GM18499 (cell line): ENCODE measurements at regions not wholly inside any gene's neighbourhood (a gene's known extent, or its start where the extent isn't known, plus 50 kb on each side); places are given as distances from the start of the nearest gene placed in this dataset.

Experiments used
- ATAC-seq: cut with Tn5 transposase; IDR thresholded peaks from one replicate; pipeline ENCODE4 v1.9.1; 2021; ENCODE audit warnings: moderate number of reproducible peaks; ENCODE audit not compliant: insufficient read depth, unreplicated experiment

DNA sequence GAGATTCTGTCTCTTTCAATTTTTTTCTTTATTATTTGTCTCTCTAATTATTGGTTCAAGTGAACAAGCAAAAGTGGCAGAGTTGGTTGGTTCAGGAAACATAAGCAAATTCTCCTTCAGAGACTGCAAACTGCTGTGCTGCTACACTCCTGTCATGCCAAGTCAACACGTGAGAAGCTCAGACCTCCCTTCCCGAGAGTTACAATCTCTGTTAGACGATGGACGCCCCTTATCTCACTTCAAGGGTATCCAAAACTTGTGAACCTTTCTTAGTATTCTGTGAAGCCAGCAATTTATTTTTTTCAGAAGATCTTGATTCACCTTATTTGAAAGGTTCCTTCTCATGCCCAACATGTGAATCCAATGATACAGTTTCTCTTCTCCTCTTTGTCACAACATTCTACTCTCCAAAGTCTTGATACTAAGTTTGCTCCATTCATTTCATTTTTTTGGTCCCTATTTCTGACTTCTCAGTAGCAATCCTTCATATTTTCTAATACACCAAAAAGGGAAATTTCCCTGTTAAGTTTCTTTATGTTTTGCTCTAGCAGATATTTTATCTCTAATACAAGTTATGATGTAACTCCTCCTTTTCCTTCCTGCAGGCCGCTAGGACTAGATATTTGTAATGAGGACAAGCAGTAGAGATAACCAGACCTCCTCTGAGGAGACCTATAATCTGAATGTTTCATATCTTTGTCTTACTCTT, 448.8 kb upstream of the CITED2 start:
- ATAC-seq = no peak

DNA sequence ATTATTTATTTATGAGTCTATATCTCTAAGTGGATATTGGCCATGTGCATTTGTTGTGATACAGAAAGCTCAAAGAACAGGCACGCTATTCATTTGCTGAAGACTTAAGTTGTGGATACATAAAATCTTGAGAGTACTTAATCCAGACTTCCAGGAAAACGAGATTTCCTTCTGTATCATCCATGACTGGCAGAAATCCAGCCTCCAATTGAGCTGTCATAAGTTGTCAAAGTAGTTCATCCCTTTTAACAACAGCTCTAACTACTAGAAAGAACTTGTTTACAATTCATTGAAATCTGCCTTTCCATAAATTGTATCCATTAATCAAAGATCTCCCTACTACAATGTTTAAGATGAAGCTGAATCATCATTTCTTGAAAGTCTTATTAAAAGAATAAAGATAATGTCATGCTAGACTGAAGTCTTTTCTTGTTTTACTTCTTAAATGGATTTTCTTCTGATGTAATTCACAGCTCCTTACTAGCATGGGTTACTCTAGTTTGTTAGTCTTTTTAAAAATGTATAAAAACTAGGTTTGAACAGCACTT, 447.3 kb upstream of the CITED2 start:
- no peak for ATAC-seq

DNA sequence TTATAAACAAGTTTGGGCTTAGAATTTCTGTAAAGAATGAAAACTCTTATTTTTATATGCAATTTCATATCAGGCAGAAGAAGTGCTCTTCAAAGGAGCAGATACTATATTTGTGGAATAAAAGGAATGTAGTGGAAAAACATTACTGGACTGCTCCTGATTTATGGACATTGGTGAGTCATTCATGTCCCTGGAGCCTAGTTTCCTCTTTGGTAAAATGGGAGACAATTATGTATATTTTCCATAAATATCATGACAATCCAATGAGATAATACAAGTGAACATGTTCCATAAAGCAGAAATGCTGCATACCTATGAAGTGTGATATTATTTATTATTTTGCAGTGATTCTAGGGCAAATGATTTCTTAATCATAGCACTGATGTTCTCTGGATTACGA, 445.8 kb upstream of the CITED2 start:
- ATAC-seq = no peak

DNA sequence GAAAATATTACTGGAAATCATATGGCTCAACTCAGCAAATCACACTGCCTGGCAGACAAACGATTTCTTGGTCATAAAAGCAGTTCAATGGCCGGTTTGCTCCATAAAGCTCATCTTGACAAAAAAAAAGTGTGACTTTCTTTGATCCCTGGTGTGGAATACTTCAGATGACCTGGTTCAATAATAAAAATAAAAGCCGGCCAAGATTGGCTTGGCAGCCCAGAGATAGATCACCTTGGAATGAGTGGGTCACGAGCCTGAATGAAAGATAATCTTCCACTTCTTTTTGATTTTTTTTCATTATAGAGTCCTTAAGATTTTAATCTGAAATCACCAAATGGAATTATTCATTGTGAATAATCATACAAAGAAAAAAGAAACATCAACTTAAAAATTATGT, 445.3 kb upstream of the CITED2 start:
- ATAC-seq = no peak

DNA sequence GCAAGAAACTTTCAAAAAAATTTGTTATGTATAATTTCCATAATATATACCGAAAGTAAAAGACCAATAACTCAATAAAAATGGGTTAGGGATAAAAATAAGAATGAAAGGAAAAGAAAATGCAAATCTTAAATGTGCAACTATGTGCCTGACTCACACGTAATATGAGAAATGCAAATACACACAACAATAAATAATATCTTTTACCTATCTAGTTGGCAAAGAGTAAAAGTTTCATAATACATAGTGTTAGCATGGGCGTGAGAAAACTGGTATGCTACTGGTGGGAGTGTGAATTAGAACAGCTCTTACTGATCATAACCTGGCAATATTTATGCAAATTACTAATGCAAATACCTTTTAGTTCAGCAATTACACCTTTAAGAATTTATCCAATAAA, 438.5 kb upstream of the CITED2 start:
- no peak for ATAC-seq

DNA sequence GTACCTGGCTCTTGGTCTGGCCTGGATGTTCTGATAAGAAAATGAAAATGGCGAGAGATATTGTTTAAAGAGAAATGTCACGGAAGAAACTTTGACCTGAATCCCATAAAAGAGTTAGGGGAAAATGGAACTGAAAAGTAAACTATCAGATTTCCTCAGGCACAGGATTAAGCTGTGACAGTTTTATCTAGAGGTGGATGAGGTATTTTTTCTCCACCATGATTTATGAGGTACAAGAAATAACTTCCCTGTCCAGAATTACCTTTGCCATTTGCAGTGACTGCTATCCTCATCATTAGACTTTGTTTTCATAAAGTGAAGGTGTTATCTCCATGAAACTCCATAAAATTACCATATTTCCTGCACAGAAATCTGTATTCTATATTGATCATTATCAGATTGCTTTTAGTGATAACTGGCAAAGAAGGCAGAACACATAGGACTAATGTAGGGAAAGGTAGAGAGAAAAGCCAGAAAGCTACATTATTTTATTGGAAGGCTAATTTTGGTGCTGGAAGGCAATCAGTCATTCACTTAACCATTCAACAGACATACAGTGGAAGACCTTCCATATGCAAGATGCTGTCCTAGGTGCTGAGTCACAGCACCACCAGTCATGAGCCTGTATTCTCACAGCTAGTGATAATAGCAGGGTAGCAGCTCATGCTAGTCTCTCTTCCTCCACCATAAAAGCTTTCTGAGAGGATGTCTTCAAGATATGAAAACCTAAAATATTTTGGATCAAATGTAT, 427.3 kb upstream of the CITED2 start:
- no peak for ATAC-seq

DNA sequence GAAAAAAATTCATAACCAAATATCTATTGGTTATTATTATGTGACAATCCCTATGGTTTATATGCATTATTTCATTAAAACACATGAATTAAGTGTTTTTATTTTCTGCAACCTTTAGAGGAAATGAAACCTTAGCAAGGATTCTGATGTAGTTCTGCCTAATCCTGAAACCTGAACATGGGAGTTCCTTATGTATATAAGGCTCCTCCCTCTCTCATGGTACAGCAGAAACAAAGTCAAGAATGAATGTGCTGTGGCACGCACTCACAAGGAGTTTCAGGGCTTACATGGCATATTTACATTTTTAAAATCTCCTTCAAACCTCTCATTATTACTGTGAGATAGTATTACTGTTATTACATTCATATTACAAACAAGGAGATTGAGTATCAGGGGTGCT, 426.4 kb upstream of the CITED2 start:
- peak; percentile 89 for ATAC-seq

DNA sequence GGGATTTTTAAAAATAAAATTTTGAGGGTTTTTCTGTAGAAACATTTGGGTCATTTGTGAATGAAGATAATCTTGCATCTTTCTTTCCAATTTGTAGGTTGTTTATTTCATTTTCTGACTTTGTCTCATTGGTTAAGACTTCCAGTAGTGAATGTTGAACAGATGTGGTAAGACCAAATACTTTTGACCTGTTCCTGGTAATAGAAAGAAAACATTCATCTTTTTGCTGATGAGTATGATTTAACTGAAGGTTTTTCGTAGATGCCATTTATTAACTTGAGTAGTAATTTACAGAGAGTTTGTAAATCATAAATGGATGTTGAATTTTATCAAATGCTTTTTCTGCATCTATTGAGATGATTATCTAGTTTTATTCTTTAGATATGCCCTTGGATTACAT, 416.1 kb upstream of the CITED2 start:
- ATAC-seq = no peak

DNA sequence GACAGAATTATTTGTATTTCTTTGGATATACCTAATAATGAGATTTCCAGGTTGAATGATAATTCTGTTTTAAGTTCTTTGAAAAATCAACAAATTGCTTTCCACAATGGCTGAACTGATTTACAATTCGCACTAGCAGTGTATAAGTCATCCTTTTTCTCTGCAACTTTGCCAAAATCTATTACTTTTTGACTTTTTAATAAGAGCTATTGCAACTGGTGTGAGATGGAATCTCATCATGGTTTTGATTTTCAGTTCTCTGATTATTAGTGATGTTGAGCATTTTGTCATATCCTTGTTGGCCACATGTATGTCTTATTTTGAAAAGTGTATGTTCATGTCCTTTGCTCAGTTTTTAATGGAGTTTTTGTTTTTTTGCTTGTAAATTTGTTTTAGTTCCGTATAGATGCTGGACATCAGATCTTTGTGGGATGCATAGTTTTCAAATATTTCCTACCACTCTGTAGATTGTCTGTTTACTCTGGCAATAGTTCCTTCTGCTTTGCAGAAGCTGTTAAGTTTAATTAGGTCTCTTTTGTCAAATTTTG, 409.8 kb upstream of the CITED2 start:
- ATAC-seq = no peak

DNA sequence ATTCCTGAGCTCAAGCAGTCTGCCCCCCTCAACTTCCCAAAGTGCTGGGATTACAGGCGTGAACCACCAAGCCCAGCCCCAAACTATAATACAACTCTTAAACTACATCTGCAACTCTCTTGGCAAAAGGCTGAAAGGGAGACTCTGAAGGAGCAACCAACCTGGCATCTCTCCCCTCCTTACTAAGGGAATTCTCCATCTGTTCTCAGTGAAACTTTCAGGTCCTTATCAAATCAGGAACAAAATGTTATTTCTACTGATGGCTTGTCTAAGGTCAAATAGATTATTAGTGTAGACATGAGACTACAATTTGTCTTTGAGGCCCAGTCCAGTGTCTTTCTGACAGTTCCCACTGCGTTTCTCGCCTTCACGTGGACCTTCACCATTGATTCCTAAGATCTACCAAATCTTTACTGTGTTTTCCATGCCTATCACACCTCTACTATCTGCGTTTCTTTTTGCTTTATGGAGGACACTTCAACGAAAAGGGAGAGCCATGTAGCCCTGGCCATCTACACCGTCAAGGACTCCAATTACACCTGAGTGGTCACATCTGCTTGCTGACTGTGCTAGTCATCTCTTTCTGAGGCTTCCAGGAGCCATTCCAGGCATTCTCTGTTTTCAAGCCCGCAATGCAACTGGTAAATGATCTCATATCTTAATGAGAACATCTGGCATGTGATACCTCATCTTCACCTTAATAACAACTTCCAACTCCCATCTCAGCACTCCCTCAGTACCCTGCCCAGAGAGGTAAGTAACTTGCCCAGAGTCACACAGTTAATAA, 405.7 kb upstream of the CITED2 start:
- no peak for ATAC-seq

DNA sequence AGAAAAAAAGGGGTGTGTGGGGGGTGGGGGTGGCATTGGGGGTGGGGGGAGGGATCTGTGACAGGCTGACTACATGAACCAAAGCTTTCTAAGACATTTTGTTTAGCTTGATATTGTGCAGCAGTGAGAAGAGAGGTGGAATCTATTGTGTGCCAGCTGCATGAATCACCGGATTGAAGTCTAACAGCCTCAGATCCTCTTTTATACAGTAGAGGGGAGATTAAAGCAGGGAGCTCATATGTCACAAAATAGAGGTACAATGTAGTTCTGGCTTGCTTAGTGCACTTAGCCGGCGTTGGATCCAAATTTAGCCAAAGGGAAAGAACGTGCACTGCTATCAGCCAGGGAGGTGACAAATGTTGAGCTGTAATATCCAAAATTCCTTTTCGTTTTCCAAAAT, 404.2 kb upstream of the CITED2 start:
- ATAC-seq = no peak

DNA sequence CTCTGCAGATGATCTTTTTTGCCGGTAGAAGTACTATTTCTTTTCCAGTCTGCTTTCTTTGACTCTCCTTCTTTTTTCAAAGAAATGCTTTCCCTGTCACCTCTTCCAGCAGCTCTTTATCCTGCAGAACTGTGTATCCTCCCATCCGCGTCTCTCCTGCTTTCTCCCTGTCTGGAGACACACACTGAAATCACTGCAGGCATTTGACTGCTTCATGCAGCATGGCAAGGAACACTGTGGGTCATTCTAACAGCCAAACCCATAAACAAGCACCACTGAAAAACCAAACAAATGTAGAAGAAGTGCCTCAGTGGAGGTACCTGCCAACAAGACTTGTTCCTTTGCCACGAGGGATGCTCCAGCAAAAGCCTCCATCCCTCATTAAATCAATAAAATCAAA, 403.7 kb upstream of the CITED2 start:
- no peak for ATAC-seq

DNA sequence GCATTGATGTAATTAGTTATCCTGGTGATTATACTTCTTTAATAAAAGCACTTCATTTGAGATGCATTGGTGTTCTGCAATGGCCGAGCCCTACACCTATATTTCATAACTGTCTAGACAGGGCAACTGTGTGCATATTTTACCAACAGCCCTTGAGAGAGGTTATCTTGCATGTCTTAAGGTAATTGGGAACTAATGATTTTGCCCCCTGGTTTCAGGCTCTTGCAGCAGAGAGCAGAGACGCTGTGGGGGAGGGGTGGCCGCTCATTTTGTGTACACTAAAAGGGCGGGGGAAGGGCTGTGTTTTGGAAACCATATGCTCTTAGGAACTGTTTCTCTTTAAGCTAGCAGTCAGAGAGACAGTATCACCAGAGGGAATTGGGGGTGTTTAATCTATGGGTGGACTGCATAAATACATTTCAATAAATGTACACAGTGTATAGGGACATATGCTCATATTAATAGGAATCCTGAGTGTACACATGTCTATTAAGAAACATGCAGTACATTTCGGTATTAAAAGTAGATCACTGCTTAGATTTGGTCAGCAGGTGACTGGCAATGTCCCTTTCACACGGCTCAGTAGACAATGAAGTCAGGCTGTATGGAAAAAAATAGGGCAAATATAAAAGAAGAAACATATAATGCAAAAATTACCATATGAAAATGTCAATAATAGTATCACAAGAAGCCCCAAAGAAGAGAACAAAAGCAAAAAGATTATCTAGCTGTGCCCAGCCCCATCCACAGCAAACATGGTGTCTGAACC, 402.9 kb upstream of the CITED2 start:
- no peak for ATAC-seq

DNA sequence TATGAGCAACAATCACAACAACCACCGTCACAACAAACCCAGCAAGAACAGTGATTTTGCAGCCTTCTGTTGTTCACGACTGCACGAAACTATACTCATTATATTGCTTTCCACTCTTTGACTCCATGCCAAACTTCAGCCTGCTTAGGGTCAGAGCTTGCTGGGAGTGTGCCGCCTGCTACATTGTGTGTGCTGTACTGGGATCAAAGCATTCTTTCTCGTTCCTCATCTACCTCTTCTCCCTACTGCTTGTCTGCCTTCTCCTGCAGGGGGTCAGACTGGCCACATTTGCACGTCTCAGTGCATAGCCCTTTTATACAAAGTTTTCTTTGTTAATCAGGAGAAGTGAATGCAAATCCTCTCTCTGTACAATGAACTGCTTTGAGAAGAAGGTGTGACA, 401.6 kb upstream of the CITED2 start:
- no peak for ATAC-seq

DNA sequence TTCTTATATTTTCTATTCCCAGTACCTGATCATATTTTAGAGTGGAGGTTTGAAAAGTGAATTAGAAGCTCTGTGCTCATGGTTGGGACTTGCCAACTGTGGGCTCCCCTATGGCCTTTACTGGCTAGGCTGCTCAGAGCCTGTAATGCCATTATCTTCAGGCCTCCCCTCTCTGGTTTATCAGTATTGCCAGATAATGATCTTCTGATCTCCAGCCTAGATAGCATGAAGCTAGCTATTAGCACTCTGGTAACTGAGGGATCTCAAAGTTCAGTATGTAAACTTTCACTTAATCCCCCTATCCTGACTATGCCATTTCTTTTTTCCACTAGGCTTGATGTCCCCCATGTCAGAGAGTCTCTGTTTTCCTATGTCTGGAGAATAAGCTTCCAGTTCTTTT, 393.7 kb upstream of the CITED2 start:
- ATAC-seq = no peak

DNA sequence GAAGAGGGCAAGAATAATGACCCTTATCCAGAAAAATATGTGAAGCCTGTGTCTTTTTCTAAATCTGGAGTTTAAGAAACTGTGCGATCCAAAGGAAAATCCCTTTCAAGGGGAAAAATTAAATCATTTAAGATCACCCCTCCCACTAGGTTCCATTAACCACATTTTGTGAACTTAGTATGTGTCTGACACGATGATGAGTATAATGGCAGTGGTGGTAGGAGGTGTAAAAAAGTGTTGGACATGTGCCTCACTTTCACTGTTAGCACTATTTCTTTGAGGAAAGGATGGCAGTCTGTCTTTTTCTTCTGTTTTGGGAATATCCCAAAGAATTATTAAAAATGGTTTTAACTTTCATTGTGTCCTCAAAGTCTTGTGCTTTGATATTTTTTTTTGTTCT, 392.3 kb upstream of the CITED2 start:
- ATAC-seq = no peak

DNA sequence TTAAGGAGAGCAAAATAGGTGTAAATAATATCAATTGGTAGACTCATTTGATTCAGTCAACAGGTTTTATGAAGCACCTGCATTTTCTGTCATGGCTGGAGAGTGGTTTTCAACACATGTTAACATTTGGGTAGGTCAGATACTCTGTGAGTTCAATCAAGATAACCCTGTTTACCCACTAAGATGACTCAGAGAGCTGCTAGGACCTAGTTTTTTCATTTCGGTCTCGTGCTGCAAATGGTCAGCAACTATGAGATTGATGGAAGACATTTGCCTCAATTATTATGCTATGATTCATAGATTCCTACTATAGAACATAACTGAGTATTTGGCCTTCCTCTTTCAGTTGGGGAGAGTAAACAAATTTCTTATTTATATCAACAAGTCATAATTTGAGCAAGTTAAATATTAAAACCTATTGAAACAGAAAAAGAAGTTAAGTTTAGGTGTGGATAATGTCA, 391.4 kb upstream of the CITED2 start:
- no peak for ATAC-seq

DNA sequence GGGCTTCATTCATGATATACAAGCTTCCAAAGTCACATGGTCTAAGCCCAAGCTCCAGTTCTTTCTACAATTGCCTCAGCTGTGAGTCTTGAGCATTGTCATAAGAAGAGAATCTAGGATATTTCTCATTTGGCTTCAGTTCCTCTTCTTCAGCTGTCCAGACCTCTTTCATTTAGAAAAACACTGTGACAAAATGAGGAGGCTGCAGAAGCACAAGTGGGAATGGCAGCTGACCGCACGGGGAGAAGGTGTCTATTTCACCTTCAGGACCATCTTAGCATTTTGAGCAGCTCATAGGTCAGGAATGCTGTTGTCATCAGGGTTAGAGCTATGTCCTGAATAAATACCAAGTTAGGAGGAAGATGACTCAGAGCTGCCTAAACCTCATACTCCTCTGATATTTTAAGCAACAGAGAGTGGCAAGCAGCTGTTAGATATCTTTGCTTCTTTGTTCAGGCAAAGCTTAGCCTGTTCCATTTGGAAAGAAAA, 390.1 kb upstream of the CITED2 start:
- peak; percentile 86 for ATAC-seq

DNA sequence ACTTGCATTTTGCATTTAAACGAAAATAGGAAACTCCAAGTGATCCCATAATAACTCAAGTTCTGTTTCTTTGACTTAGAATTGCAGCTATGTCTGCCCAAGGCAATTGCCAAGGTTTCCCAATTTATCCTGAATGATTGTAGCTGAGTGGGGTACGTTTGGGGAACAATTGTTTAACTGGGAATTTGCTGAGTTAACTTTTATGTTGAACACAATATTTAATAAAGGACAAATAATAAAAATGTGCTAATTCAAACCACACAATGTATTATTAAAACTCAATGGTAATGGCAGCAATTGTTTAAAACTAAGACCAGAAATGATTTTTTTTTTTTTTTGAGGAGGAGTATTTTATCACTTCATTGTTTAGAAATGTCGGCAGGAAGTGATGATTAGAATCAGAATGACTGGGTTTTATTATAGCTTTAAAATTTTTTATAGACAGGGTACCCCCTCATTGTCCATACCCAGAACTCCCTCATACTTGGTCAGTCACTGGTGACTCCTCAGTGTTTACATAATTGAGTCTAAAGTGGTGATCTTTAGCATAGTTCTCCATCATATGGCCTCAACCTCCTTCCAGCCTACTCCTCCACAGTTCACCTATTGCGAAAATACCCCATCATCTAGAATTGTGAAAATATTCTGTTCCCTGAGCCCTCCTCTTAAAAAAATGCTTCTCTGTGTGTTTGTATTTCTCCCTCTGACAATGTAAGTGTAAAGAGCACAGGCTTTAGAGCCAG, 389.2 kb upstream of the CITED2 start:
- no peak for ATAC-seq
